ENCODE measurements at regions not wholly inside any gene's neighbourhood (a gene's known extent, or its start where the extent isn't known, plus 50 kb on each side); places are given as distances from the start of the nearest gene placed in this dataset.

DNA sequence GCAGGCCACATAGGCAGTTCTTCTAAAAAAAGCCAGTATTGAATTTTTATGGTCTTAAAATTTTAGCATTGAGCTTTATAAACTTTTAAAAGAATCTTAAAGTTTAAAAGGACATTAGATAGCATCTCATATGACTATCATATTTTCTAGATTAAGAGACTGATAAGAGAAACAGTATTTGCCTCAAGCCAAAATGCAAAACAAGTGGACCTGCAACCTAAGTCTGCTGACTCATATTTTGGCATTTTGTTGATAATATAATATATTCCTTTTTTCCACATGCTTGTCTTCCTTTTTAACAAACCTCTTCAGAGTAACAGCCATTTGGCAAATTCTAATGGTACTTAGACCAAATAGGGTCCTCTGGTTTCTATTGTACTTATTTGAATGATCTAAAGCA is 328.5 kb upstream of the GALNTL6 start:
- TF ChIP-seq CBX2 (IDR thresholded peaks at IDR 0.05; ENCODE audit: borderline replicate concordance, low read depth) (no peak), FOSB (CRISPR knock-in tag; IDR thresholded peaks at IDR 0.05) (no peak), POLR2A (IDR thresholded peaks at IDR 0.05; ENCODE audit: low read length) (no peak), EP300 (IDR thresholded peaks at IDR 0.05) (no peak), CTCF (IDR thresholded peaks at IDR 0.05) (no peak), RFX5 (IDR thresholded peaks at IDR 0.05) (no peak)
- TF ChIP-seq, protein P1, sequence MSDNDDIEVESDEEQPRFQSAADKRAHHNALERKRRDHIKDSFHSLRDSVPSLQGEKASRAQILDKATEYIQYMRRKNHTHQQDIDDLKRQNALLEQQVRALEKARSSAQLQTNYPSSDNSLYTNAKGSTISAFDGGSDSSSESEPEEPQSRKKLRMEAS (IDR thresholded peaks at IDR 0.05): no peak

All from A549 (cell line).